Right lobe of liver (tissue), 4 donors: ENCODE measurements at regions not wholly inside any gene's neighbourhood (a gene's known extent, or its start where the extent isn't known, plus 50 kb on each side); places are given as distances from the start of the nearest gene placed in this dataset.

Experiments
- POLR2A ChIP-seq: fragments of 450-650 bp; IDR thresholded peaks from one replicate; pipeline ENCODE4 v1.6.1; 2017; ENCODE audit warnings: antibody characterized with exemption, mild to moderate bottlenecking
- TF ChIP-seq, protein P1 (sequence below), 4 donors: fragments of 200-600 bp in 3 of 4; fragments of 450-650 bp in 1 of 4; IDR thresholded peaks; one replicate each; pipeline versions ENCODE4 v1.5.1 to v1.8.0; 2016 to 2022; ENCODE audit warnings: antibody characterized with exemption in 4 of 4, mild to moderate bottlenecking in 2 of 4
- donor health status: DM: no; HTN: no; CAD: no.
- donor health status: DM: no; HTN: no; CAD: no.
- donor health status: DM: no; HTN: yes; CAD: no.

- TF ChIP-seq, protein P1, sequence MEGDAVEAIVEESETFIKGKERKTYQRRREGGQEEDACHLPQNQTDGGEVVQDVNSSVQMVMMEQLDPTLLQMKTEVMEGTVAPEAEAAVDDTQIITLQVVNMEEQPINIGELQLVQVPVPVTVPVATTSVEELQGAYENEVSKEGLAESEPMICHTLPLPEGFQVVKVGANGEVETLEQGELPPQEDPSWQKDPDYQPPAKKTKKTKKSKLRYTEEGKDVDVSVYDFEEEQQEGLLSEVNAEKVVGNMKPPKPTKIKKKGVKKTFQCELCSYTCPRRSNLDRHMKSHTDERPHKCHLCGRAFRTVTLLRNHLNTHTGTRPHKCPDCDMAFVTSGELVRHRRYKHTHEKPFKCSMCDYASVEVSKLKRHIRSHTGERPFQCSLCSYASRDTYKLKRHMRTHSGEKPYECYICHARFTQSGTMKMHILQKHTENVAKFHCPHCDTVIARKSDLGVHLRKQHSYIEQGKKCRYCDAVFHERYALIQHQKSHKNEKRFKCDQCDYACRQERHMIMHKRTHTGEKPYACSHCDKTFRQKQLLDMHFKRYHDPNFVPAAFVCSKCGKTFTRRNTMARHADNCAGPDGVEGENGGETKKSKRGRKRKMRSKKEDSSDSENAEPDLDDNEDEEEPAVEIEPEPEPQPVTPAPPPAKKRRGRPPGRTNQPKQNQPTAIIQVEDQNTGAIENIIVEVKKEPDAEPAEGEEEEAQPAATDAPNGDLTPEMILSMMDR (IDR thresholded peaks at IDR 0.05) = no peak
- no peak for TF ChIP-seq POLR2A
Measured at GRCh38 chr18:46374850-46375249, 270.7 kb downstream of the HAUS1 start.
